Uterus (tissue), 3 donors: ENCODE measurements at regions not wholly inside any gene's neighbourhood (a gene's known extent, or its start where the extent isn't known, plus 50 kb on each side); places are given as distances from the start of the nearest gene placed in this dataset.

Experiments
- DNase-seq, 2 donors: peaks; one replicate each; pipeline ENCODE4 v3.0.0-alpha.2; 2019 to 2020
- H3K27ac ChIP-seq, 2 donors: fragments of 200-600 bp; sonication (generic); 1 replicate in 1 of 2; 2 replicates in 1 of 2; pipeline ENCODE4 v1.5.1; 2016 to 2018
- H3K27me3 ChIP-seq, 2 donors: fragments of 200-600 bp; sonication (generic); one replicate each; pipeline ENCODE4 v1.5.1; 2018 to 2019; ENCODE audit warnings: control low read depth in 1 of 2
- H3K36me3 ChIP-seq, 2 donors: fragments of 200-600 bp; sonication (generic); one replicate each; pipeline ENCODE4 v1.5.1; 2019; ENCODE audit warnings: control low read depth in 1 of 2
- H3K4me1 ChIP-seq, 2 donors: fragments of 200-600 bp; sonication (generic); one replicate each; pipeline ENCODE4 v1.5.1; 2018 to 2019; ENCODE audit warnings: control low read depth in 1 of 2
- H3K4me3 ChIP-seq, 2 donors: fragments of 200-600 bp; sonication (generic); 1 replicate in 1 of 2; 2 replicates in 1 of 2; pipeline ENCODE4 v1.5.1; 2018 to 2019; ENCODE audit warnings: mild to moderate bottlenecking in 1 of 2
- H3K9me3 ChIP-seq, 2 donors: fragments of 200-600 bp; sonication (generic); one replicate each; pipeline ENCODE4 v1.5.1; 2019; ENCODE audit warnings: control low read depth in 1 of 2
- CTCF ChIP-seq, 4 experiments: fragments of 200-600 bp in 2 of 4; fragments of 450-650 bp in 2 of 4; sonication (generic) in 2 of 4; IDR thresholded peaks; one replicate each; pipeline ENCODE4 v1.5.1; 2016 to 2019; ENCODE audit warnings: antibody characterized with exemption in 4 of 4, mild to moderate bottlenecking in 2 of 4, moderate library complexity in 1 of 4
- POLR2A ChIP-seq, 2 donors: fragments of 450-650 bp; IDR thresholded peaks; one replicate each; pipeline ENCODE4 v1.6.1; 2016; ENCODE audit warnings: antibody characterized with exemption in 2 of 2, mild to moderate bottlenecking in 1 of 2, moderate library complexity in 1 of 2
- intact Hi-C: fragments of 100-400 bp; cut with DNase I; formaldehyde crosslinking; loops from one replicate; pipeline ENCODE4 v1.15.1; 2023; ENCODE audit warnings: low total_unique reads
- donor health status: DM: yes; HTN: yes; CAD: no.

DNA sequence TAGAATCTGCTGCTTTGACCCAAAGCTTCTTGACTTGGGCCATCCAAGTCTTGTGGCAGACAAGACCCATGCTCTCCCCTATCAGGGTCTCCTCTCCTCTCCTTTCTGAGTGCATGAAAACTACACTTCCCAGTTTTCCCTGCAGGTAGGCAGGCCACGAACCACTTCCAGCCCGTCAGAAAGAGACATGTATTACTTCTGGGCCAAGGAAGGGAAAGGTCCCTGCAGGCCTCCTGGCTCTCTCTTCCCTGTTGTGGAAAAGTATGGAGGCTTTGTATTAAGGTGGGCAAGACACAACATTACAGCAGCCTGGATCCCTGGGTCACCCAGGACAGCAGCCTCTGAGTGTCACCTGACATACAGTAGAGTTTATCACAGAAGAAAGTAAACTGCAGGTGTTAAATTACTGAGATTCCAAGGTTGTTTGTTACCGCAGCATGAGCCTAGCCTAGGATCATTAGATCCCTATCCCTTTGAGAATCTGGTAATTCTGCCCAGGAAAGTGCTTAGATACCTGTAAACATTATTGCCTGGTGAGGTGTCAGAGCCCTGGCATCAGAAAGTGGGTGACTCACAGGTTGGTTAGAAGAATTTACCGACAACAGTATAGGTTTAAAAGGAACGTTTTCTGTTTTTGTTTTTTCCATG lies 717.3 kb downstream of the MATN1 start:
- intact Hi-C loops: no loop called here

GRCh38 chr1:30001732-30002039 lies 721.7 kb downstream of the MATN1 start:
- Histone ChIP-seq H3K36me3 (no peaks in the 10 kb centered on the region), H3K4me3 (no peak overlapping the region), H3K27ac (no peak overlapping the region), H3K9me3 (no peaks in the 10 kb centered on the region), H3K27me3 (no peaks in the 10 kb centered on the region), H3K4me1 (no peaks in the 10 kb centered on the region)
- TF ChIP-seq POLR2A (IDR thresholded peaks at IDR 0.05) (no peak), CTCF (IDR thresholded peaks at IDR 0.05) (no peak)
- DNase-seq: no peak
- intact Hi-C loops: no loop called here

More for the DNA sequence above, 717.3 kb downstream of the MATN1 start:
- Histone ChIP-seq H3K9me3 (no peaks in the 10 kb centered on the region), H3K4me1 (no peaks in the 10 kb centered on the region), H3K27me3 (no peaks in the 10 kb centered on the region), H3K4me3 (no peak overlapping the region), H3K36me3 (no peaks in the 10 kb centered on the region), H3K27ac (no peak overlapping the region)
- TF ChIP-seq CTCF (IDR thresholded peaks at IDR 0.05) (no peak), POLR2A (IDR thresholded peaks at IDR 0.05) (no peak)
- no peak for DNase-seq

DNA sequence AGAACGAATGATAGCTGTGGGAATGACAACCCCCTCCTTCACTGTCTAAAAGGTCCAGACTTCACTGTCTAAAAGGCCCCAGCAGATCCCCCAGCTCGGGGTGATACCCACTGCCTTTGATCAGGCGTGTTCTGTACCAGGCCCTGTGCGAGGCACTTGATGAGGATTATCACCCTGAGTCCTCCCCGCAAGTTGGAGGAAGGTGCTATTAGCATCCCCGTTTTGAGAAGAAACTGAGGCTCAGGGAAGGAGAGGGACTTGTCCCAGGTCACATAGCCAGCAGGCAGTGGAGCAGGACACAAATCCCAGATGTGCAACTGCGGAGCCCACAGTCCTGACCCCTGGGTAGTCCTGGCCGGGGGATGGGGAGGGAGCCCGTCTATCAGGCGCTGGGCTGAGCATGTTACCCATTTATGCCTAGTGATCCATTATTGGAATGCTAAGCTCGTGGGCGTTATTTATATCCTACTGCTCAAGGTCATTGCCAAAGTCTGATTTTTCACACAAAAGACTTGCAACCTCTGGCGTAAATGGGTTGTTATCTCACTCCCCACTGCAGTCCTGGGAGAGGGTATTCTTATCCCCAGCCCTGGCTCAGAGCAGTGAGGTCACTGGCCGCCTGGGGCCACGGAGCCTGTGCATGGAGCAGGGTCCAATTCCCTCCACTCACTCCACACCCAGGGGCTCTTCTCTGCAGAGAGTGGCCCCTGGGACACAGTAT lies 722.2 kb downstream of the MATN1 start:
- no peak for TF ChIP-seq POLR2A (IDR thresholded peaks at IDR 0.05)
- TF ChIP-seq CTCF (IDR thresholded peaks at IDR 0.05): no peak
- no peak overlapping the region for H3K4me3 ChIP-seq
- no peak for DNase-seq
- H3K36me3 ChIP-seq: no peaks in the 10 kb centered on the region
- H3K27ac ChIP-seq: no peak overlapping the region
- intact Hi-C loops: no loop called here
- no peaks in the 10 kb centered on the region for H3K4me1 ChIP-seq
- no peaks in the 10 kb centered on the region for H3K9me3 ChIP-seq
- H3K27me3 ChIP-seq: no peaks in the 10 kb centered on the region

DNA sequence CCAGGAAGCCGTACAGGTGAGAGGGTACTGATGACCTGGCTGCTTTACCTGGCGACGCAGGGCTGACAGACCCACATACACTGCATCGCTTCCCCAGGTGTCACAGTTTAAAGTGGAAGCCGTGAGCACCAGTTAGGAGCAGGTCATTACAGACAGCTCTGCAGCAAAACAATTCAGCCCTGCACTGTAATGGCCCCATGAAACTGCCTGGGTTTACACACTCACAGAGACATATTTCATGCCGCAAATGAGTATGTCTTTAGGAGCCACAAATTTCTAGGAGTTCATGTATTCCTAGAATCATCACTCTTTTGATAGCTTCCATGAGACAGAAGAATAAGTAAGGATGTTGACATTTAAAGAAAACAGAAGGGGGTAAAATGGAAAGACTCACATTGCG lies 723.1 kb downstream of the MATN1 start:
- DNase-seq: no peak
- no peaks in the 10 kb centered on the region for H3K9me3 ChIP-seq
- H3K36me3 ChIP-seq: no peaks in the 10 kb centered on the region
- H3K27ac ChIP-seq: no peak overlapping the region
- TF ChIP-seq CTCF (IDR thresholded peaks at IDR 0.05) (no peak), POLR2A (IDR thresholded peaks at IDR 0.05) (no peak)
- H3K4me1 ChIP-seq: no peaks in the 10 kb centered on the region
- H3K4me3 ChIP-seq: no peak overlapping the region
- H3K27me3 ChIP-seq: no peaks in the 10 kb centered on the region
- intact Hi-C loops: no loop called here

- Histone ChIP-seq H3K27me3 (no peaks in the 10 kb centered on the region), H3K4me1 (no peaks in the 10 kb centered on the region), H3K27ac (no peak overlapping the region), H3K36me3 (no peaks in the 10 kb centered on the region), H3K9me3 (no peaks in the 10 kb centered on the region), H3K4me3 (no peak overlapping the region)
- TF ChIP-seq POLR2A (IDR thresholded peaks at IDR 0.05): no peak
- no peak for TF ChIP-seq CTCF (IDR thresholded peaks at IDR 0.05)
- intact Hi-C loops: no loop called here
- DNase-seq: no peak
Observed at GRCh38 chr1:29999595-29999994, 723.8 kb downstream of the MATN1 start.
